WTC11 (cell line): ENCODE measurements at regions not wholly inside any gene's neighbourhood (a gene's known extent, or its start where the extent isn't known, plus 50 kb on each side); places are given as distances from the start of the nearest gene placed in this dataset.
"Not testable (repeated sequence)": the region's sequence is repeated elsewhere in the genome, so short reads cannot be mapped to it uniquely, and the experiment has no call there.

ENCODE experiments used
- ATAC-seq: fragments of 200-7000 bp; cut with Tn5 transposase; 2 replicates; pipeline ENCODE4 v1.10.0; 2021; ENCODE audit warnings: mild to moderate bottlenecking, moderate library complexity
- CTCF ChIA-PET: fragments of 300-600 bp; sonication (Branson Sonifier 250); formaldehyde crosslinking; loops from one replicate; lab custom pipeline; 2021; ENCODE audit warnings: antibody characterized with exemption; lab: Charles Lee
- POLR2A ChIA-PET: fragments of 350-600 bp; sonication (Branson Sonifier 250); formaldehyde crosslinking; loops from one replicate; lab custom pipeline; 2021; ENCODE audit warnings: antibody characterized with exemption; lab: Charles Lee
- DNase-seq: peaks from one replicate; pipeline ENCODE4 v3.0.0; 2021; ENCODE audit warnings: low spot score
- H3K27ac Mint-ChIP-seq: 2 replicates; pipeline ENCODE4 v1.8.0; 2021; ENCODE audit warnings: mixed read lengths
- H3K27me3 Mint-ChIP-seq: 2 replicates; pipeline ENCODE4 v1.8.0; 2021; ENCODE audit warnings: low read depth, mild to moderate bottlenecking, moderate library complexity, mixed read lengths
- H3K36me3 Mint-ChIP-seq: 2 replicates; pipeline ENCODE4 v1.8.0; 2021; ENCODE audit warnings: mixed read lengths
- H3K4me1 Mint-ChIP-seq: 2 replicates; pipeline ENCODE4 v1.8.0; 2022; ENCODE audit warnings: mixed read lengths
- H3K4me3 Mint-ChIP-seq: 2 replicates; pipeline ENCODE4 v1.8.0; 2021; ENCODE audit warnings: mild to moderate bottlenecking, moderate library complexity, mixed read lengths
- H3K9me3 Mint-ChIP-seq: 2 replicates; pipeline ENCODE4 v1.8.0; 2021; ENCODE audit warnings: mixed read lengths
- ZNF263 ChIP-seq: sonication (generic); formaldehyde crosslinking; IDR thresholded peaks from 2 replicates; pipeline ENCODE4 v1.8.1; 2022; ENCODE audit warnings: low read depth, mild to moderate bottlenecking, moderate library complexity, missing genetic modification reagents
- TF ChIP-seq, protein P1 (sequence below): fragments of 200-600 bp; IDR thresholded peaks from 2 replicates; pipeline ENCODE4 v1.8.0; 2022; ENCODE audit warnings: antibody characterized with exemption

DNA sequence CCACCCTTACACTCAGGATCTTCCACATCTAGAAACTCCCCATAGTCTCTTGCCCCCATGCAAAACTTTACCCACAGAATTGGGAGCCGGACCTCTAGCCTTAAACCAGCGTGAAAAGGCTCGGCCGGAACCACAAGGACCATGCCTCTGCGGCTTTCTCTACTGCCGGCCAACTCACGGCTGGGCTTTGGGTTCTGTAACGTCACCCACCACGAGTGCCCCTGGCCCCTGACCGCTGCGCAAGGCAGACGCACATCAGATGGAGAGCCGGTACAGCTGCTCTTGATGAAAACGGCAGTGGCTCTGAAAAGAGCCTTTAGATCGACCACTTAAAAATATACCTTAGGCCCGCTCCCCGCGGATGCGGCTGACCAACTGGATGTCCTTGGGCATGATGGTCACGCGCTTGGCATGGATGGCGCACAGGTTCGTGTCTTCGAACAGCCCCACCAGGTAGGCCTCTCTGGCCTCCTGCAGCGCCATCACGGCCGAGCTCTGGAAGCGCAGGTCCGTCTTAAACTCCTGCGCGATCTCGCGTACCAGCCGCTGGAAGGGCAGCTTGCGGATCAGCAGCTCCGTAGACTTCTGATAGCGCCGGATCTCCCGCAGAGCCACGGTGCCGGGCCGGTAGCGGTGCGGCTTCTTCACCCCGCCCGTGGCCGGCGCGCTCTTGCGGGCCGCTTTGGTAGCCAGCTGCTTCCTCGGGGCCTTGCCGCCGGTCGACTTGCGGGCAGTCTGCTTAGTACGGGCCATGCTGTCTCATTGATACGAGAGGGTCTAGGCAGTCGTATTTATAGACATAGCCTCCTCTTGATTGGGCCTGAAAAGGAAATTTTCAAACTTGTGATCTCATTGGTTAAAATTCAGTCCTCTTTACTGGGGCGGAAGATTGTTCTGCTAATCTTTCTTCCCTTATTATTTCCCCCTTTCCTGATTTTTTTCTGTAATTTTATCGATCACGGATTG lies 66.3 kb downstream of the FAM72C start:
- H3K27ac Mint-ChIP-seq: peak overlapping the region; percentile 63; the same call in 1 of the 2 replicates
- peak; percentile 38 for ATAC-seq
- DNase-seq: peak; percentile 70
- H3K4me1 Mint-ChIP-seq, H3K9me3 Mint-ChIP-seq, POLR2A ChIA-PET, H3K27me3 Mint-ChIP-seq, H3K36me3 Mint-ChIP-seq, CTCF ChIA-PET: not testable (repeated sequence)
- peak overlapping the region; percentile 76 for H3K4me3 Mint-ChIP-seq

DNA sequence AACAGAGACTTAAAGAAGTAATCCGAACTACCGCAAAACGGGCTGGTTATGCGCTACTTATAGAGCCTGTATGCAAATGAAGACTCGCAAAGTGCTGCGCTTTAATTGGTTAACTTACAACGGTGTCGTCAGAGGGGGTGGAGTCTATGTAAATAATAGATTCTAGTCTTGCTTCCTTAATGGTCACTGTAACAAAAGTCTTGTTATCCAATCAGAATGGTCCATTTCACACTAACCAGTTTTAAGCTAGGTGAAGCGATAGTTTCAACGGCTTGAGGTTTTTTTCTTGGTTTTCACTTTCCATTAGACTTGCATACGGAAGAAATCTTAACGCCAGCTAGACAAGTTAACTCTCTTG lies 67.2 kb downstream of the FAM72C start:
- CTCF ChIA-PET, H3K4me1 Mint-ChIP-seq, H3K9me3 Mint-ChIP-seq, H3K27me3 Mint-ChIP-seq, H3K36me3 Mint-ChIP-seq, POLR2A ChIA-PET, DNase-seq: not testable (repeated sequence)
- H3K4me3 Mint-ChIP-seq: peak overlapping the region; percentile 77
- peak overlapping the region; percentile 76; the same call in 1 of the 2 replicates for H3K27ac Mint-ChIP-seq
- peak; percentile 87 for ATAC-seq

DNA sequence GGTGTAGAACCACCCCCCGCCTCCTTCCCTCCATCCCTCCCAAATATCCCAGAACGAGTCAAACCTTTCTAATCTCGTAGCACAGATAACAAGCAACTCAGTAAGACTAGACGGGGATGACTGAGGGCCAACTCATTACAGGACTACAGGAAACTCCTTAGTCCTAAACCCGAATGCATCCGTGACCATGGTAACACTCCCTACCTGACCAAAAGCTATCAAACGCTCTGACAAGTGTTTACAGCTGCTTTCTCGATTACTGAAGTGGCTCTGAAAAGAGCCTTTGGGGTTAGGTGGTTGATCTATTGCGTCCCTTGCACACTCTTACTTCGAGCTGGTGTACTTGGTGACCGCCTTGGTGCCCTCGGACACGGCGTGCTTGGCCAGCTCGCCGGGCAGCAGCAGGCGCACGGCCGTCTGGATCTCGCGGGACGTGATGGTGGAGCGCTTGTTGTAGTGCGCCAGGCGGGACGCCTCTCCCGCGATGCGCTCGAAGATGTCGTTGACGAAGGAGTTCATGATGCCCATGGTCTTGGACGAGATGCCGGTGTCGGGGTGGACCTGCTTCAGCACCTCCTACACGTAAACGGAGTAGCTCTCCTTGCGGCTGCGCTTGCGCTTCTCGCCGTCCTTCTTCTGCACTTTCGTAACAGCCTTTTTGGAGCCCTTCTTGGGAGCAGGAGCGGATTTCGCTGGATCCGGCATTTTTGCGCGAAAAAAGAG lies 67.7 kb downstream of the FAM72C start:
- peak overlapping the region; percentile 76; the same call in 1 of the 2 replicates for H3K27ac Mint-ChIP-seq
- H3K36me3 Mint-ChIP-seq, H3K27me3 Mint-ChIP-seq, H3K9me3 Mint-ChIP-seq, H3K4me1 Mint-ChIP-seq, CTCF ChIA-PET, POLR2A ChIA-PET: not testable (repeated sequence)
- ATAC-seq (peak; percentile 11; the same call in 1 of the 2 replicates), DNase-seq (peak; percentile 25)
- peak overlapping the region; percentile 77 for H3K4me3 Mint-ChIP-seq

DNA sequence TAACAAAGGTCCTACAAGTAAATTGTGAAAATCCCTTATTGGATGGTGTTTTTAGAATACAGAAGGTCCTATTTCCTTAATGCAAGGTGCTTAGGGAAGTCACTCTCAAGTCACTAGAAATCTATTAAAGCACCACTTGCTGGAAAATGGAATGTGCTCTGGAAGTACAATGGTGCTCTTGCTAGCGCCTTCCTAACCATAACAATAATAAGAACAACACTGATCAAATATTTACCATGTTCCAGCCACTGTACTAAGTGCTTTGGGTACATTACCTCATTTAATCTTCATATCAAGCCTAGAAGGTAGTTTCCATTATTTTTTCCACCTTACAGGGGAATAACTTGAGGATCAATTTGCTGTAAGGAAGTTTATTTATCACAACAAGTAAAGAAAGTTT lies 75.4 kb downstream of the FAM72C start:
- DNase-seq, ATAC-seq, CTCF ChIA-PET, POLR2A ChIA-PET, H3K4me1 Mint-ChIP-seq, H3K36me3 Mint-ChIP-seq, H3K9me3 Mint-ChIP-seq, H3K27me3 Mint-ChIP-seq, H3K27ac Mint-ChIP-seq, H3K4me3 Mint-ChIP-seq: not testable (repeated sequence)

DNA sequence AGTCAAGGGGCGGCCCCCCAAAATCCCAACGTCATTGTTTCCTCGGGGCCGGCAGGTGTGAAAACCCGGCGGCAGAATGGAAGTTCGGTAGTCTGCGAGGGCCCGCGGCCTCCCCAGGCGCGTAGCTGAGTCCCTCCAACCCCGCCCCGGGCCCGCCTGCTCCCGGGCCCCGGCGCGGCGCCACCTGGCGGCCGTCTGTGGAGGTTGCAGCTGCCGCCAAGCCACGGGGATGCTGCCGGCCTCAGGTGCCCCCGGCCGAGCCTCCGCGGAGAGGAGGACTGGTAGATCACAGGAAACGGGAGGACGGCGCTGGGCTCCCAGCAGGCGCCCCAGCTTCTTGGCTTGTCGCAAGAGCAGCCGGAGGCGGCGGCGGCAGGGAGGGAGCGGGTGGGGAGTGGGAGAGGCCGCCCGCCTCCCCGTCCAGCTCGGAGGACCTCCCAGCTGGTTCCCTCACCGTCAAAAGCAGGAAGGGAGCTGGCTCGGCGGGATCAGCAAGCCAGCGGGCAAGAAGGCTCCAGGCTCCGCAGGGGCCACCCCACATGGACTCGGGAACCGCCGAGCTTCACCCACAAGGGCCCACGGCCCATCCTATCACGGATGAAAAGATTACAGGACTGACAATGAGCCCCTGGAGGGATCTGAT lies 86.7 kb downstream of the FAM72C start:
- POLR2A ChIA-PET, H3K36me3 Mint-ChIP-seq, H3K4me1 Mint-ChIP-seq, CTCF ChIA-PET, H3K27ac Mint-ChIP-seq, H3K27me3 Mint-ChIP-seq, H3K9me3 Mint-ChIP-seq: not testable (repeated sequence)
- peak; percentile 59; the same call in 1 of the 2 replicates for TF ChIP-seq ZNF263 (CRISPR knock-in tag)
- TF ChIP-seq, protein P1, sequence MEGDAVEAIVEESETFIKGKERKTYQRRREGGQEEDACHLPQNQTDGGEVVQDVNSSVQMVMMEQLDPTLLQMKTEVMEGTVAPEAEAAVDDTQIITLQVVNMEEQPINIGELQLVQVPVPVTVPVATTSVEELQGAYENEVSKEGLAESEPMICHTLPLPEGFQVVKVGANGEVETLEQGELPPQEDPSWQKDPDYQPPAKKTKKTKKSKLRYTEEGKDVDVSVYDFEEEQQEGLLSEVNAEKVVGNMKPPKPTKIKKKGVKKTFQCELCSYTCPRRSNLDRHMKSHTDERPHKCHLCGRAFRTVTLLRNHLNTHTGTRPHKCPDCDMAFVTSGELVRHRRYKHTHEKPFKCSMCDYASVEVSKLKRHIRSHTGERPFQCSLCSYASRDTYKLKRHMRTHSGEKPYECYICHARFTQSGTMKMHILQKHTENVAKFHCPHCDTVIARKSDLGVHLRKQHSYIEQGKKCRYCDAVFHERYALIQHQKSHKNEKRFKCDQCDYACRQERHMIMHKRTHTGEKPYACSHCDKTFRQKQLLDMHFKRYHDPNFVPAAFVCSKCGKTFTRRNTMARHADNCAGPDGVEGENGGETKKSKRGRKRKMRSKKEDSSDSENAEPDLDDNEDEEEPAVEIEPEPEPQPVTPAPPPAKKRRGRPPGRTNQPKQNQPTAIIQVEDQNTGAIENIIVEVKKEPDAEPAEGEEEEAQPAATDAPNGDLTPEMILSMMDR: peak; percentile 21; the same call in 1 of the 2 replicates
- peak overlapping the region; percentile 38; the same call in 1 of the 2 replicates for H3K4me3 Mint-ChIP-seq
- peak; percentile 73 for DNase-seq
- ATAC-seq: peak; percentile 89

DNA sequence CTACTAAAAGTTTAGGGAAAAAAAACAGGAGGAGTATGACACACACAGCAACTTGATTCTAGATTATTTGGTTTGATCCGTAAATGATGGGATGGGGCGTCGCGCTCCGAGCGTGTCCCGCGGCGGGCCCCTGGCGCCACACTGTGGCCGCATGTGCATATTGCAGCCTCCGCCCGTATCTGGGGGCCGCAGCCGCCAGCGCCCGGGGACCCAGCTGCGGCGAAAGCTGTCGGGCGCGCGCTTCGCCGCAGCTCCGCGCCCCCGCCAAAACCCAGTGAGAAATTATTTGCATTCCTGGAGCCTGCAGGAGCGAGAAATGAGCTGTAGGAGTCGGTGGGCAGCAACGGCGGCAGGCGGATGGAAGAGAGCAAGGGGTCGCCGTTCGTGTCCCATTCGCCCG lies 87.3 kb downstream of the FAM72C start:
- peak; percentile 73 for ATAC-seq
- H3K27ac Mint-ChIP-seq, H3K4me1 Mint-ChIP-seq, H3K27me3 Mint-ChIP-seq, H3K9me3 Mint-ChIP-seq, POLR2A ChIA-PET, H3K36me3 Mint-ChIP-seq, CTCF ChIA-PET: not testable (repeated sequence)
- peak overlapping the region; percentile 58 for H3K4me3 Mint-ChIP-seq
- DNase-seq: peak; percentile 57

DNA sequence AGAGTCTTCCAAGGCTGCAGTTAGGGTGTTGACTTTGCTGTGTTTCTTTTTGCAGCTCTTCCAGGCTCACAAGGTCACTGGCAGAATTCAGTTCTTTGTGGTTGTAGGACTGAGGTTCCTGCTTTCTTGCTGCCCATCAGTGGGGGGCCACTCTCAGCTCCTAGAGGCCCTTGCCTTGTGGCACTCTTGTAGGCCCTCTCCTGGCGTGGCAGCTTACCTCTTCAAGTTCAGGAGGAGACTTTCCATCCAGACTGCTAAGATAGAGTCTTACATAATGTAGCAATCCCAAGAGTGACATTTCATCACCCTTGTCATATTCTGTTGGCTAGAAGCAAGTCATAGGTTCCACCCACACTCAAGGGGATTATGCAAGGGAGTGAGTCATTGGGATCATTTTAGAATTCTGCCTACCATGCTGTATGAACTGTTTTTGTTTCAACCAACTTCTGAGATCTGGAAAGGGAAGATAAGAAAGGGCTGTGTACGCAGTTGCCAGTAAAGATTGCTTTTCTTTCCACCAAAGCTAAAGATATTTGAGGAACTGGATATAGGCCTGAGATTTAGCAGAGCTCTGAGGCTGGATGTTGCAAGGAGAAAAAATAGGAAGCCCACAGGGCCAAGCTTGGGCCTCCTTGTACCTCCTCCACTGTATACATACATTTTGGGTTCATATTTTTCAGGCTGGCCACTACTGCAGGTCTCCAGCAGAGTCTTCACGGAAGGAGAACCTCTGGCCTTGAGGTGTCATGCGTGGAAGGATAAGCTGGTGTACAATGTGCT lies 91.8 kb downstream of the FAM72C start:
- H3K9me3 Mint-ChIP-seq, DNase-seq, H3K4me3 Mint-ChIP-seq, ATAC-seq, H3K27me3 Mint-ChIP-seq, POLR2A ChIA-PET, CTCF ChIA-PET, H3K27ac Mint-ChIP-seq, H3K4me1 Mint-ChIP-seq, H3K36me3 Mint-ChIP-seq: not testable (repeated sequence)

DNA sequence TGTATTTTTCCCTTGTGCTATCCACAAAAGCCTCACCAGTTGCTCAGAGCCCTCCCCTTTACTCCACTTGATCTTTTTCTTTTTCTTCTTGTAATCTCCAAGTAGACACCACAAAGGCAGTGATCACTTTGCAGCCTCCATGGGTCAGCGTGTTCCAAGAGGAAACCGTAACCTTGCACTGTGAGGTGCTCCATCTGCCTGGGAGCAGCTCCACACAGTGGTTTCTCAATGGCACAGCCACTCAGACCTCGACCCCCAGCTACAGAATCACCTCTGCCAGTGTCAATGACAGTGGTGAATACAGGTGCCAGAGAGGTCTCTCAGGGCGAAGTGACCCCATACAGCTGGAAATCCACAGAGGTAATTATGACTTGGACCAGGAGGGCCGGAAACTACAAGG lies 95.8 kb downstream of the FAM72C start:
- CTCF ChIA-PET, H3K27ac Mint-ChIP-seq, H3K36me3 Mint-ChIP-seq, H3K27me3 Mint-ChIP-seq, POLR2A ChIA-PET, DNase-seq, H3K4me3 Mint-ChIP-seq, H3K4me1 Mint-ChIP-seq, H3K9me3 Mint-ChIP-seq: not testable (repeated sequence)
- peak; percentile 100 for ATAC-seq

DNA sequence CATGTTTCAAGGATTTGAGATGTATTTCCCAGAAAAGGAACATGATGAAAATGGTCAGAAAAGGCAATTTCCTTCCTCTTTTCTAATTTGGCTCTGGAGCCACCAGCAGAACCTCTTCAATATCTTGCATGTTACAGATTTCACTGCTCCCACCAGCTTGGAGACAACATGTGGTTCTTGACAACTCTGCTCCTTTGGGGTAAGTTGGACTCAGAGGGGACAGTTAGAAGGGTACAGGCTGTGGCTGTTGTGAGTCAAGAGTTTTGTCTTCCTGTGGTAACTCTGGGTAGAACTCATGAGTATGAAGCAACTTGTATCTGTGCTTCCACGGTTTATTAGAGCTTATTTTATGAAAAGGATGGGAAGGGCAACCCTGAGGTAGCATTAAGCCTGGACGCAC lies 97.2 kb downstream of the FAM72C start:
- DNase-seq, H3K27me3 Mint-ChIP-seq, H3K4me3 Mint-ChIP-seq, ATAC-seq, H3K9me3 Mint-ChIP-seq, H3K36me3 Mint-ChIP-seq, H3K4me1 Mint-ChIP-seq, H3K27ac Mint-ChIP-seq, CTCF ChIA-PET, POLR2A ChIA-PET: not testable (repeated sequence)

DNA sequence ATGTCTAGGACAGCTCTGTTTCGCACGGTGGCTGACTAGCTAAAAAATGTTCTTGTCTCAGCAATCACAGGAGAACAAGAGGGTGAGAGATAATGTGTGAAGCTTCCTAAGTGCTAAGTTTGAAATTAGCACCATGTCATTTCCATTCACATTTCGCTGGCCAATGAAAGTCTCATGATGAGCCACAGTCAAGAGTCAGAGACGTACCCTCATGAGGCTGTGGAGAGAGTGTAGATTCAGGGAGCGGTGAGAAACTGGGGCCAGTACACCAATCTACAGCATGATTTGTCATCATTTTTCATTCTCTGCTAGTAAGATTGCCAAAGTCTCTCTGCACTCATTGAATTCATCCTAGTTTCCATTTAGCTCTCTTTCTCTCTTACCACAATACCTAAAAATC lies 98.1 kb downstream of the FAM72C start:
- POLR2A ChIA-PET, CTCF ChIA-PET: not testable (repeated sequence)

More for the DNA sequence above, 98.1 kb downstream of the FAM72C start:
- H3K4me3 Mint-ChIP-seq, H3K27me3 Mint-ChIP-seq, H3K9me3 Mint-ChIP-seq, ATAC-seq, DNase-seq, H3K4me1 Mint-ChIP-seq, H3K36me3 Mint-ChIP-seq, H3K27ac Mint-ChIP-seq: not testable (repeated sequence)
